ENCODE measurements at regions not wholly inside any gene's neighbourhood (a gene's known extent, or its start where the extent isn't known, plus 50 kb on each side); places are given as distances from the start of the nearest gene placed in this dataset.

DNA sequence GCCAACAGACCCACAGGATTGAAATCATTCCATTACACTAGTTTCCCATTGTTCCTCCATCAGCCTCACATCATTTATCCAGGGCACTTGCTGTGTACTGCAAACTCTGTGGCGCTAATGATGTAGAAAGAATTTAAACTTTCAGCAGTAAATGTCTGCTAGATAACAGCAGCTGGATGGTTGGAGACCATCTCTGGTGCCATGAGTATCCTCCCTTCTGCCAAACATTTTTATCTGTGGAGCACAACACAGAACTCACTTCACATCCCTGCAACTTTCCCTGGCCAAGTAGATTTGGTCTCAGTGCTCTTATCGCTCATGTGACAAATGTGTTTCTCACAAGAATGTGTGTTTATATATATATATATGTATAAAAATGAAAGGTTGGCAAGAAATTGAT is 481.9 kb downstream of the FGF9 start:
- in situ Hi-C loops (cut with MboI; ENCODE audit: low sequenced_read_pairs), result no loop called here
- H3K27me3 ChIP-seq (ENCODE audit: control insufficient read depth, insufficient read depth, low read length), result no peaks in the 10 kb centered on the region; the same call in none of the 2 replicates
- H4K91ac ChIP-seq (ENCODE audit: insufficient read depth, low read depth, low read length), result no peak overlapping the region
- no TSS peak for BruUV-seq (replicated peaks)
- no peak overlapping the region for H2BK120ac ChIP-seq (ENCODE audit: low read depth, low read length)
- no peak overlapping the region for H2AK9ac ChIP-seq (replicated peaks; ENCODE audit: low read depth, low read length, poor library complexity)
- TF ChIP-seq CEBPB (IDR thresholded peaks at IDR 0.05; ENCODE audit: low read depth, low read length), result no peak
- intact Hi-C loops (cut with micrococcal nuclease), result no loop called here
- H3K4me2 ChIP-seq (ENCODE audit: low read depth, low read length), result no peak overlapping the region
- H3K9me1 ChIP-seq (ENCODE audit: insufficient read depth, low read length), result no peaks in the 10 kb centered on the region
- H3K9me3 ChIP-seq (ENCODE audit: control insufficient read depth, insufficient read depth, low read length), result no peaks in the 10 kb centered on the region
- no peak overlapping the region for H3K4ac ChIP-seq (ENCODE audit: low read depth, low read length)
- ChIA-PET CTCF (no interaction called here), POLR2A (ENCODE audit: unreplicated experiment) (no interaction called here)
- dilution Hi-C loops (cut with HindIII; ENCODE audit: low sequenced_read_pairs, unreplicated experiment), result no loop called here
- H3K23ac ChIP-seq (ENCODE audit: low read depth, low read length), result no peak overlapping the region
- H2BK15ac ChIP-seq (ENCODE audit: low read depth, low read length), result no peak overlapping the region
- no peaks in the 10 kb centered on the region for H3K79me1 ChIP-seq (ENCODE audit: low read depth in 1 of 2, low read length in 2 of 2)
- H2BK5ac ChIP-seq (ENCODE audit: low read depth, low read length, poor library complexity, severe bottlenecking), result no peak overlapping the region
- H3K27ac ChIP-seq (ENCODE audit: insufficient read depth, low read length), result no peak overlapping the region
- H3K56ac ChIP-seq (ENCODE audit: extremely low read depth, insufficient read depth, low read length), result no peak overlapping the region
- H3K36me3 ChIP-seq (ENCODE audit: control insufficient read depth, insufficient read depth, low read length), result no peaks in the 10 kb centered on the region
- no peaks in the 10 kb centered on the region for H4K20me1 ChIP-seq (ENCODE audit: insufficient read depth, low read length)
- H3K9ac ChIP-seq (ENCODE audit: low read depth, low read length), result no peak overlapping the region
- no peak overlapping the region for H4K8ac ChIP-seq (ENCODE audit: low read depth in 2 of 2, low read length in 2 of 2)
- no CpG with 5 or more reads among the region's 2 CpGs for WGBS, 2 experiments (ENCODE audit: extremely low coverage in 2 of 2, insufficient read length in 1 of 2)
- no peak overlapping the region for H2BK20ac ChIP-seq (ENCODE audit: low read depth, low read length)
- no peak overlapping the region for H2AK5ac ChIP-seq (ENCODE audit: low read depth, low read length)
- no peak for DNase-seq
- no peak overlapping the region for H2AFZ ChIP-seq (replicated peaks; ENCODE audit: low read length, poor library complexity)
- H4K5ac ChIP-seq (ENCODE audit: low read depth, low read length), result no peak overlapping the region
- no peak overlapping the region for H3K4me3 ChIP-seq (ENCODE audit: insufficient read depth, low read depth, low read length)
- no peak overlapping the region for H3K14ac ChIP-seq (replicated peaks; ENCODE audit: low read depth, low read length)
- no peak overlapping the region for H3K18ac ChIP-seq (ENCODE audit: low read depth, low read length)
- H3K4me1 ChIP-seq (ENCODE audit: control insufficient read depth, insufficient read depth, low read length), result no peaks in the 10 kb centered on the region
- no peak for ATAC-seq (ENCODE audit: low read depth)
